HEK293T (cell line): ENCODE measurements at regions not wholly inside any gene's neighbourhood (a gene's known extent, or its start where the extent isn't known, plus 50 kb on each side); places are given as distances from the start of the nearest gene placed in this dataset.

ENCODE experiments used
- ARNT ChIP-seq: fragments of 450-650 bp; IDR thresholded peaks from 2 replicates; pipeline ENCODE4 v1.6.1; 2017; ENCODE audit warnings: mild to moderate bottlenecking
- BHLHE40 ChIP-seq: fragments of 450-650 bp; IDR thresholded peaks from 2 replicates; pipeline ENCODE4 v1.6.1; 2016; ENCODE audit warnings: mild to moderate bottlenecking, moderate library complexity, borderline replicate concordance
- ELF4 ChIP-seq: fragments of 450-650 bp; IDR thresholded peaks from 2 replicates; pipeline ENCODE4 v1.6.1; 2017; ENCODE audit warnings: antibody characterized with exemption
- FOXK2 ChIP-seq: fragments of 450-650 bp; IDR thresholded peaks from 2 replicates; pipeline ENCODE4 v1.6.1; 2016; ENCODE audit warnings: mild to moderate bottlenecking
- FOXM1 ChIP-seq: fragments of 450-650 bp; IDR thresholded peaks from 2 replicates; pipeline ENCODE4 v1.6.1; 2017; ENCODE audit warnings: mild to moderate bottlenecking, borderline replicate concordance
- HDGF ChIP-seq: fragments of 450-650 bp; IDR thresholded peaks from 2 replicates; pipeline ENCODE4 v1.6.1; 2017; ENCODE audit warnings: antibody characterized with exemption, borderline replicate concordance
- L3MBTL2 ChIP-seq: fragments of 450-650 bp; conservative IDR thresholded peaks from 2 replicates; pipeline ENCODE4 v1.6.1; 2016; ENCODE audit warnings: mild to moderate bottlenecking
- LEF1 ChIP-seq: fragments of 450-650 bp; IDR thresholded peaks from 2 replicates; pipeline ENCODE4 v1.6.1; 2017; ENCODE audit warnings: mild to moderate bottlenecking, borderline replicate concordance
- NFRKB ChIP-seq: fragments of 450-650 bp; IDR thresholded peaks from 2 replicates; pipeline ENCODE4 v1.6.1; 2016; ENCODE audit warnings: mild to moderate bottlenecking, moderate library complexity
- SP1 ChIP-seq: fragments of 450-650 bp; IDR thresholded peaks from 2 replicates; pipeline ENCODE4 v1.6.1; 2017
- SUZ12 ChIP-seq: fragments of 450-650 bp; IDR thresholded peaks from 2 replicates; pipeline ENCODE4 v1.6.1; 2016; ENCODE audit warnings: mild to moderate bottlenecking
- TARDBP ChIP-seq: fragments of 450-650 bp; IDR thresholded peaks from 2 replicates; pipeline ENCODE4 v1.6.1; 2016
- ZNF384 ChIP-seq: fragments of 450-650 bp; IDR thresholded peaks from 2 replicates; pipeline ENCODE4 v1.6.1; 2016

GRCh38 chrX:39779952-39780783 is 317.6 kb downstream of the BCOR start:
- TF ChIP-seq HDGF: no peak
- TF ChIP-seq L3MBTL2: no peak
- no peak for TF ChIP-seq BHLHE40
- TF ChIP-seq ARNT: no peak
- no peak for TF ChIP-seq FOXM1
- TF ChIP-seq ZNF384: no peak
- no peak for TF ChIP-seq SUZ12
- TF ChIP-seq NFRKB: no peak
- TF ChIP-seq SP1: no peak
- no peak for TF ChIP-seq TARDBP
- no peak for TF ChIP-seq LEF1
- TF ChIP-seq ELF4: no peak
- no peak for TF ChIP-seq FOXK2
